NCI-H1048 (cell line): ENCODE measurements at regions not wholly inside any gene's neighbourhood (a gene's known extent, or its start where the extent isn't known, plus 50 kb on each side); places are given as distances from the start of the nearest gene placed in this dataset.
A peak's percentile ranks its signal among the peaks of the same experiment; 100 is the strongest.

Experiments used
- DNase-seq: peaks from one replicate; lab custom pipeline; 2025; lab: John Stamatoyannopoulos, UW

- no peak for DNase-seq
Observed at GRCh38 chr3:154552338-154552737, 122.3 kb upstream of the GPR149 start.

GRCh38 chr3:154549391-154549790 is 119.4 kb upstream of the GPR149 start:
- DNase-seq = no peak

- peak; percentile 2 for DNase-seq
Observed at GRCh38 chr3:154548341-154548740, 118.4 kb upstream of the GPR149 start.

GRCh38 chr3:154542837-154543236 is 112.8 kb upstream of the GPR149 start:
- no peak for DNase-seq

GRCh38 chr3:154540950-154541604 is 111.1 kb upstream of the GPR149 start:
- DNase-seq = no peak

GRCh38 chr3:154538566-154539360 is 108.8 kb upstream of the GPR149 start:
- DNase-seq = no peak

- no peak for DNase-seq
Observed at GRCh38 chr3:154536751-154537150, 106.8 kb upstream of the GPR149 start.

- no peak for DNase-seq
Observed at GRCh38 chr3:154522036-154522602, 92.1 kb upstream of the GPR149 start.

- no peak for DNase-seq
Observed at GRCh38 chr3:154517404-154517803, 87.4 kb upstream of the GPR149 start.

- no peak for DNase-seq
Observed at GRCh38 chr3:154515921-154516320, 85.9 kb upstream of the GPR149 start.

GRCh38 chr3:154510780-154511179 is 80.8 kb upstream of the GPR149 start:
- no peak for DNase-seq

- DNase-seq = no peak
Observed at GRCh38 chr3:154507727-154508126, 77.7 kb upstream of the GPR149 start.

GRCh38 chr3:154496978-154497377 is 67.0 kb upstream of the GPR149 start:
- DNase-seq = no peak

GRCh38 chr3:154496540-154496939 is 66.5 kb upstream of the GPR149 start:
- no peak for DNase-seq

- no peak for DNase-seq
Observed at GRCh38 chr3:154486949-154487348, 57.0 kb upstream of the GPR149 start.

- DNase-seq = no peak
Observed at GRCh38 chr3:154482507-154482906, 52.5 kb upstream of the GPR149 start.

- no peak for DNase-seq
Observed at GRCh38 chr3:154480033-154480432, 50.0 kb upstream of the GPR149 start.
